ENCODE measurements at regions not wholly inside any gene's neighbourhood (a gene's known extent, or its start where the extent isn't known, plus 50 kb on each side); places are given as distances from the start of the nearest gene placed in this dataset.
"Not testable (repeated sequence)": the region's sequence is repeated elsewhere in the genome, so short reads cannot be mapped to it uniquely, and the experiment has no call there.

- no CpG with 5 or more reads among the region's 1 CpG for WGBS (ENCODE audit: extremely low coverage, insufficient coverage, insufficient read length)
- H2AFZ ChIP-seq (ENCODE audit: insufficient read depth, low read length, poor library complexity) = no peak overlapping the region
These were observed 485.7 kb upstream of the EDIL3 start for GRCh38 chr5:84870369-84870768.

DNA sequence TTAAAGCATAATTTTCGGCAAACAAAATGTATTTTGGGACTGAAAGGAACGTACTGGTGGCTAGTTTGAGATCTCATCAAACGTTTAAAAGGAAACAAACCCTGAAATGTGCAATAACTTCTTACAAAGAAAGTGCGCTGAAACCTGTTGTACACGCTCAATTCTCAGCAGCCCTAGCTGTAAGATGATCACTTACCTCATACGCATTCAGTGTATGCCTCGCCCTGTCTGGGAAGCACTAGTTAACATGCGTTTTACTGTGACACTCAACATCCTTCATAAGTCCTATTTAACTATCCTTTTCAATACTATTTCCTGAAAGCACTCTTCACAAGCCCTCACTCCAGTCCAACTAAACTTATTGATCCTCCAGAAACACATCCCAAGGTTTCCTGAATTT is 485.0 kb upstream of the EDIL3 start:
- no peak overlapping the region for H4K8ac ChIP-seq (ENCODE audit: low read depth, low read length)
- H3K4me3 ChIP-seq (ENCODE audit: low read depth, low read length) = no peak overlapping the region
- H3K9ac ChIP-seq (ENCODE audit: low read length) = no peak overlapping the region
- no peak overlapping the region for H2AK5ac ChIP-seq (ENCODE audit: low read length)
- no peak overlapping the region for H3K4me2 ChIP-seq (ENCODE audit: low read length)
- no peaks in the 10 kb centered on the region for H3K36me3 ChIP-seq (ENCODE audit: control insufficient read depth in 1 of 2, insufficient read depth in 2 of 2, low read length in 2 of 2)
- no peak overlapping the region for H3K4ac ChIP-seq (ENCODE audit: low read depth, low read length)
- no peaks in the 10 kb centered on the region for H3K9me3 ChIP-seq (ENCODE audit: insufficient read depth, low read depth, low read length)
- H4K12ac ChIP-seq (ENCODE audit: low read depth, low read length) = no peak overlapping the region
- no peak overlapping the region for H2BK120ac ChIP-seq (ENCODE audit: insufficient read depth, low read length, poor library complexity)
- no peaks in the 10 kb centered on the region for H3K27me3 ChIP-seq (ENCODE audit: insufficient read depth, low read length)
- H4K91ac ChIP-seq (ENCODE audit: low read depth, low read length) = no peak overlapping the region
- H2BK5ac ChIP-seq (ENCODE audit: low read depth, low read length, poor library complexity) = no peak overlapping the region
- H3K79me1 ChIP-seq (ENCODE audit: low read length) = no peaks in the 10 kb centered on the region
- WGBS (ENCODE audit: extremely low coverage, insufficient coverage, insufficient read length) = no CpG with 5 or more reads among the region's 8 CpGs
- no peak overlapping the region for H2AFZ ChIP-seq (ENCODE audit: insufficient read depth, low read length, poor library complexity)
- no peak overlapping the region for H3K14ac ChIP-seq (ENCODE audit: low read length)
- H3K4me1 ChIP-seq (ENCODE audit: control insufficient read depth in 1 of 2, insufficient read depth in 2 of 2, low read length in 2 of 2) = peaks cover 0 to 2% of the 10 kb centered on the region in 2 experiments
- H3K18ac ChIP-seq (ENCODE audit: low read length) = no peak overlapping the region
- no peak for DNase-seq
- H3K79me2 ChIP-seq (ENCODE audit: control insufficient read depth, insufficient read depth, low read length, poor library complexity) = no peaks in the 10 kb centered on the region
- H3K27ac ChIP-seq (ENCODE audit: low read depth, low read length) = no peak overlapping the region
- no peak overlapping the region for H2BK12ac ChIP-seq (ENCODE audit: low read length)
- no peak overlapping the region for H3K23ac ChIP-seq (ENCODE audit: low read length)

More at GRCh38 chr5:84870369-84870768, 485.7 kb upstream of the EDIL3 start:
- H3K9me3 ChIP-seq (ENCODE audit: insufficient read depth, low read depth, low read length) = no peaks in the 10 kb centered on the region
- H2AK5ac ChIP-seq (ENCODE audit: low read length) = no peak overlapping the region
- H4K8ac ChIP-seq (ENCODE audit: low read depth, low read length) = no peak overlapping the region
- no peak overlapping the region for H3K4ac ChIP-seq (ENCODE audit: low read depth, low read length)
- no peak overlapping the region for H3K14ac ChIP-seq (ENCODE audit: low read length)
- H4K91ac ChIP-seq (ENCODE audit: low read depth, low read length) = no peak overlapping the region
- H4K12ac ChIP-seq (ENCODE audit: low read depth, low read length) = no peak overlapping the region
- H3K27ac ChIP-seq (ENCODE audit: low read depth, low read length) = no peak overlapping the region
- H3K4me1 ChIP-seq (ENCODE audit: control insufficient read depth in 1 of 2, insufficient read depth in 2 of 2, low read length in 2 of 2) = no peaks in the 10 kb centered on the region
- no peak for DNase-seq
- no peak overlapping the region for H3K4me2 ChIP-seq (ENCODE audit: low read length)
- no peak overlapping the region for H2BK12ac ChIP-seq (ENCODE audit: low read length)
- no peaks in the 10 kb centered on the region for H3K79me1 ChIP-seq (ENCODE audit: low read length)
- H2BK5ac ChIP-seq (ENCODE audit: low read depth, low read length, poor library complexity) = no peak overlapping the region
- H3K4me3 ChIP-seq (ENCODE audit: low read depth, low read length) = no peak overlapping the region
- H3K23ac ChIP-seq (ENCODE audit: low read length) = no peak overlapping the region
- H3K18ac ChIP-seq (ENCODE audit: low read length) = no peak overlapping the region
- H3K36me3 ChIP-seq (ENCODE audit: control insufficient read depth in 1 of 2, insufficient read depth in 2 of 2, low read length in 2 of 2) = no peaks in the 10 kb centered on the region
- H3K79me2 ChIP-seq (ENCODE audit: control insufficient read depth, insufficient read depth, low read length, poor library complexity) = no peaks in the 10 kb centered on the region
- no peak overlapping the region for H2BK120ac ChIP-seq (ENCODE audit: insufficient read depth, low read length, poor library complexity)
- H3K27me3 ChIP-seq (ENCODE audit: insufficient read depth, low read length) = no peaks in the 10 kb centered on the region
- H3K9ac ChIP-seq (ENCODE audit: low read length) = no peak overlapping the region

DNA sequence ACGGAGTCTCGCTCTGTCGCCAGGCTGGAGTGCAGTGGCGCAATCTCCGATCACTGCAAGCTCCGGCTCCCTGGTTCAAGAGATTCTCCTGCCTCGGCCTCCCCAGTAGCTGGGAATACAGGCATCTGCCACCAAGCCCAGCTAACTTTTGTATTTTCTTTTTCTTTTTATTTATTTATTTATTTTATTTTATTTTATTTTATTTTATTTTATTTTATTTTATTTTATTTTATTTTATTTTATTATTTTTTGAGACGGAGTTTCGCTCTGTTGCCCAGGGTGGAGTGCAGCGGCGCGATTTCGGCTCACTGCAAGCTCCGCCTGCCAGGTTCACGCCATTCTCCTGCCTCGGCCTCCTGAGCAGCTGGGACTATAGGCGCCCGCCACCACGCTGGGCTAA is 479.3 kb upstream of the EDIL3 start:
- H3K4me2 ChIP-seq (ENCODE audit: low read length); H3K18ac ChIP-seq (ENCODE audit: low read length); H3K79me2 ChIP-seq (ENCODE audit: control insufficient read depth, insufficient read depth, low read length, poor library complexity); H3K9ac ChIP-seq (ENCODE audit: low read length); H4K12ac ChIP-seq (ENCODE audit: low read depth, low read length); H3K14ac ChIP-seq (ENCODE audit: low read length); H4K8ac ChIP-seq (ENCODE audit: low read depth, low read length); H2AFZ ChIP-seq (ENCODE audit: insufficient read depth, low read length, poor library complexity); DNase-seq; H3K9me3 ChIP-seq (ENCODE audit: insufficient read depth, low read depth, low read length); H3K4me1 ChIP-seq (ENCODE audit: control insufficient read depth in 1 of 2, insufficient read depth in 2 of 2, low read length in 2 of 2); H2AK5ac ChIP-seq (ENCODE audit: low read length); H3K4me3 ChIP-seq (ENCODE audit: low read depth, low read length); H3K36me3 ChIP-seq (ENCODE audit: control insufficient read depth in 1 of 2, insufficient read depth in 2 of 2, low read length in 2 of 2); H2BK5ac ChIP-seq (ENCODE audit: low read depth, low read length, poor library complexity); H3K27ac ChIP-seq (ENCODE audit: low read depth, low read length); H3K79me1 ChIP-seq (ENCODE audit: low read length); H2BK12ac ChIP-seq (ENCODE audit: low read length); H2BK120ac ChIP-seq (ENCODE audit: insufficient read depth, low read length, poor library complexity); H3K4ac ChIP-seq (ENCODE audit: low read depth, low read length); H3K23ac ChIP-seq (ENCODE audit: low read length); H4K91ac ChIP-seq (ENCODE audit: low read depth, low read length); H3K27me3 ChIP-seq (ENCODE audit: insufficient read depth, low read length): not testable (repeated sequence)
- no CpG with 5 or more reads among the region's 19 CpGs for WGBS (ENCODE audit: extremely low coverage, insufficient coverage, insufficient read length)

DNA sequence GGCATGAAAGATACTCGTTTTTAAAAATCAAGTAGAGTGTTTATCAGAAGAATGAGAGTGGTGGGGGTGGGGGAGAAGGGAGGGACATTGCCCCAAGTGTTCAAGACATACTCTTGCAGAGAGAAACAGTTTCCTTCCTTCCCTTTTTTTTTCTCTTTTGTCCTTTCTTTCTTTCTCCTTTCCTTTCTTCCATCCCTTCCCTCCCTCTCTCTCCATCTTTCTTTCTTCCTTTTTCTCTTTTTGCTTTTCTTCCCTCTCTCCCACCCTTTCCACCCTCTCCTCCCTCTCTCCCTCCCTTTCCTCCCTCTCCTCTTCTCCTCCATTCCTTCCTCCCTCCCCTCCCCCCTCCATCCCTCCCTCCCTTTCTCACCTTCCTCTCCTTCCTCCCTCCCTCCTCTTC is 478.3 kb upstream of the EDIL3 start:
- no peak overlapping the region for H2BK120ac ChIP-seq (ENCODE audit: insufficient read depth, low read length, poor library complexity)
- H4K12ac ChIP-seq (ENCODE audit: low read depth, low read length) = no peak overlapping the region
- no peak overlapping the region for H3K4me2 ChIP-seq (ENCODE audit: low read length)
- H3K23ac ChIP-seq (ENCODE audit: low read length) = no peak overlapping the region
- peaks cover 0 to 4% of the 10 kb centered on the region in 2 experiments for H3K4me1 ChIP-seq (ENCODE audit: control insufficient read depth in 1 of 2, insufficient read depth in 2 of 2, low read length in 2 of 2)
- no peak overlapping the region for H2AK5ac ChIP-seq (ENCODE audit: low read length)
- no peak overlapping the region for H3K4me3 ChIP-seq (ENCODE audit: low read depth, low read length)
- WGBS (ENCODE audit: extremely low coverage, insufficient coverage, insufficient read length) = no CpG with 5 or more reads among the region's 1 CpG
- H2BK12ac ChIP-seq (ENCODE audit: low read length) = no peak overlapping the region
- H4K8ac ChIP-seq (ENCODE audit: low read depth, low read length) = no peak overlapping the region
- no peaks in the 10 kb centered on the region for H3K27me3 ChIP-seq (ENCODE audit: insufficient read depth, low read length)
- H3K79me2 ChIP-seq (ENCODE audit: control insufficient read depth, insufficient read depth, low read length, poor library complexity) = no peaks in the 10 kb centered on the region
- no peak overlapping the region for H3K27ac ChIP-seq (ENCODE audit: low read depth, low read length)
- H2AFZ ChIP-seq (ENCODE audit: insufficient read depth, low read length, poor library complexity) = no peak overlapping the region
- H3K9ac ChIP-seq (ENCODE audit: low read length) = no peak overlapping the region
- no peak for DNase-seq
- H3K9me3 ChIP-seq (ENCODE audit: insufficient read depth, low read depth, low read length) = no peaks in the 10 kb centered on the region
- H2BK5ac ChIP-seq (ENCODE audit: low read depth, low read length, poor library complexity) = no peak overlapping the region
- no peak overlapping the region for H3K4ac ChIP-seq (ENCODE audit: low read depth, low read length)
- H4K91ac ChIP-seq (ENCODE audit: low read depth, low read length) = no peak overlapping the region
- no peak overlapping the region for H3K14ac ChIP-seq (ENCODE audit: low read length)
- H3K79me1 ChIP-seq (ENCODE audit: low read length) = no peaks in the 10 kb centered on the region
- H3K36me3 ChIP-seq (ENCODE audit: control insufficient read depth in 1 of 2, insufficient read depth in 2 of 2, low read length in 2 of 2) = no peaks in the 10 kb centered on the region
- H3K18ac ChIP-seq (ENCODE audit: low read length) = no peak overlapping the region

Measured in trophoblast cell (in vitro differentiated cells and primary cell).